ENCODE measurements at regions not wholly inside any gene's neighbourhood (a gene's known extent, or its start where the extent isn't known, plus 50 kb on each side); places are given as distances from the start of the nearest gene placed in this dataset.
"Not testable (repeated sequence)": the region's sequence is repeated elsewhere in the genome, so short reads cannot be mapped to it uniquely, and the experiment has no call there.

- Histone ChIP-seq H3K27me3 (ENCODE audit: control insufficient read depth in 2 of 2, insufficient read depth in 2 of 2, low read length in 2 of 2) (no peaks in the 10 kb centered on the region), H3K4me1 (replicated peaks in 1 of 2; ENCODE audit: control insufficient read depth in 2 of 2, insufficient read depth in 2 of 2, low read length in 2 of 2) (peaks cover 0 to 24% of the 10 kb centered on the region in 2 experiments; a peak in 2 of 5 replicates), H3K27ac (ENCODE audit: extremely low read depth, low read depth, low read length) (no peak overlapping the region), H3K4me2 (ENCODE audit: insufficient read depth, low read length) (no peak overlapping the region), H3K36me3 (ENCODE audit: control insufficient read depth, insufficient read depth, low read length) (no peaks in the 10 kb centered on the region), H4K20me1 (replicated peaks; ENCODE audit: control insufficient read depth, insufficient read depth, low read length) (no peaks in the 10 kb centered on the region), H3K79me2 (ENCODE audit: control insufficient read depth, insufficient read depth, low read length) (no peaks in the 10 kb centered on the region), H3K9me1 (ENCODE audit: control insufficient read depth, insufficient read depth, low read length) (no peaks in the 10 kb centered on the region), H3K4me3 (no peak overlapping the region), H2AFZ (ENCODE audit: low read depth, low read length) (0 out of 2 replicates have a peak overlapping the region, but pooled peaks have one; percentile 24), H3K9me3 (replicated peaks; ENCODE audit: control insufficient read depth, insufficient read depth, low read depth, low read length) (no peaks in the 10 kb centered on the region), H3K9ac (ENCODE audit: insufficient read depth in 1 of 2, low read depth in 2 of 2, low read length in 2 of 2) (no peak overlapping the region)
- TF ChIP-seq BRD4 (IDR thresholded peaks at IDR 0.05) (no peak), NR4A1 (CRISPR knock-in tag; IDR thresholded peaks at IDR 0.05) (no peak), NR4A1 (tag; IDR thresholded peaks at IDR 0.05) (no peak), PCBP2 (IDR thresholded peaks at IDR 0.05; ENCODE audit: low read depth, low read length, poor library complexity, severe bottlenecking) (peak; percentile 46), ZKSCAN1 (IDR thresholded peaks at IDR 0.05; ENCODE audit: low read depth, low read length) (no peak)
- TF ChIP-seq, protein P1, sequence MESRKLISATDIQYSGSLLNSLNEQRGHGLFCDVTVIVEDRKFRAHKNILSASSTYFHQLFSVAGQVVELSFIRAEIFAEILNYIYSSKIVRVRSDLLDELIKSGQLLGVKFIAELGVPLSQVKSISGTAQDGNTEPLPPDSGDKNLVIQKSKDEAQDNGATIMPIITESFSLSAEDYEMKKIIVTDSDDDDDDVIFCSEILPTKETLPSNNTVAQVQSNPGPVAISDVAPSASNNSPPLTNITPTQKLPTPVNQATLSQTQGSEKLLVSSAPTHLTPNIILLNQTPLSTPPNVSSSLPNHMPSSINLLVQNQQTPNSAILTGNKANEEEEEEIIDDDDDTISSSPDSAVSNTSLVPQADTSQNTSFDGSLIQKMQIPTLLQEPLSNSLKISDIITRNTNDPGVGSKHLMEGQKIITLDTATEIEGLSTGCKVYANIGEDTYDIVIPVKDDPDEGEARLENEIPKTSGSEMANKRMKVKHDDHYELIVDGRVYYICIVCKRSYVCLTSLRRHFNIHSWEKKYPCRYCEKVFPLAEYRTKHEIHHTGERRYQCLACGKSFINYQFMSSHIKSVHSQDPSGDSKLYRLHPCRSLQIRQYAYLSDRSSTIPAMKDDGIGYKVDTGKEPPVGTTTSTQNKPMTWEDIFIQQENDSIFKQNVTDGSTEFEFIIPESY (CRISPR knock-in tag; IDR thresholded peaks at IDR 0.05) = 0 out of 2 replicates have a peak, but pooled peaks have one; percentile 22
- TF ChIP-seq, protein P2, sequence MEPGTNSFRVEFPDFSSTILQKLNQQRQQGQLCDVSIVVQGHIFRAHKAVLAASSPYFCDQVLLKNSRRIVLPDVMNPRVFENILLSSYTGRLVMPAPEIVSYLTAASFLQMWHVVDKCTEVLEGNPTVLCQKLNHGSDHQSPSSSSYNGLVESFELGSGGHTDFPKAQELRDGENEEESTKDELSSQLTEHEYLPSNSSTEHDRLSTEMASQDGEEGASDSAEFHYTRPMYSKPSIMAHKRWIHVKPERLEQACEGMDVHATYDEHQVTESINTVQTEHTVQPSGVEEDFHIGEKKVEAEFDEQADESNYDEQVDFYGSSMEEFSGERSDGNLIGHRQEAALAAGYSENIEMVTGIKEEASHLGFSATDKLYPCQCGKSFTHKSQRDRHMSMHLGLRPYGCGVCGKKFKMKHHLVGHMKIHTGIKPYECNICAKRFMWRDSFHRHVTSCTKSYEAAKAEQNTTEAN (CRISPR knock-in tag; IDR thresholded peaks at IDR 0.05) = 0 out of 2 replicates have a peak, but pooled peaks have one; percentile 80
- intact Hi-C loops (cut with micrococcal nuclease) = no loop called here
- ChIA-PET CTCF (ENCODE audit: low intra/inter-chr PET ratio) (no interaction called here), POLR2A (no interaction called here)
- FAIRE-seq (no peak), ATAC-seq (peak; percentile 55; the same call in 2 of the 3 replicates), DNase-seq (ENCODE audit: extremely low read depth in 1 of 4, low spot score in 3 of 4) (no peak)
- WGBS (ENCODE audit: insufficient coverage, low coverage, missing lambda C conversion rate) = 70% methylated on average over 11 of the region's 47 CpGs
- in situ Hi-C loops (cut with MboI) = no loop called here
- BruUV-seq (replicated peaks) = no TSS peak
These were observed 52.2 kb downstream of the CALML3 start for GRCh38 chr10:5576780-5577624.

DNA sequence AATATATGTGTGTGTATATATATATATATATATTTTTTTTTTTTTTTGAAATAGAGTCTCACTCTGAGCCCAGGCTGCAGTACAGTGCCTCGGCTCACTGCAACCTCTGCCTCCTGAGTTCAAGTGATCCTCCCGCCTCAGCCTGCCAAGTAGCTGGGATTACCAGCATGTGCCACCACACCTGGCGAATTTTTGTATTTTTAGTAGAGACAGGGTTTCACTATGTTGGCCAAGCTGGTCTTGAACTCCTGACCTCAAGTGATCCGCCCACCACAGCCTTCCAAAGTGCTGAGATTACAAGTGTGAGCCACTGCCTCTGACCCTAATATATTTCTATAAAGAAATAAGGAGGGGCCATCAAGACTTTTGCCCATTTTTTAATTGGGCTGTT is 55.3 kb downstream of the CALML3 start:
- H3K9me3 ChIP-seq (replicated peaks; ENCODE audit: control insufficient read depth, insufficient read depth, low read depth, low read length); H3K4me3 ChIP-seq; H3K4me2 ChIP-seq (ENCODE audit: insufficient read depth, low read length); FAIRE-seq; BruUV-seq (replicated peaks); DNase-seq (ENCODE audit: extremely low read depth in 1 of 4, low spot score in 3 of 4); H3K27ac ChIP-seq (ENCODE audit: extremely low read depth, low read depth, low read length); H3K27me3 ChIP-seq (ENCODE audit: control insufficient read depth in 2 of 2, insufficient read depth in 2 of 2, low read length in 2 of 2); ATAC-seq; H3K9ac ChIP-seq (ENCODE audit: insufficient read depth in 1 of 2, low read depth in 2 of 2, low read length in 2 of 2); H3K9me1 ChIP-seq (ENCODE audit: control insufficient read depth, insufficient read depth, low read length); H4K20me1 ChIP-seq (replicated peaks; ENCODE audit: control insufficient read depth, insufficient read depth, low read length); H3K79me2 ChIP-seq (ENCODE audit: control insufficient read depth, insufficient read depth, low read length); H2AFZ ChIP-seq (ENCODE audit: low read depth, low read length); CTCF ChIA-PET (ENCODE audit: low intra/inter-chr PET ratio); H3K36me3 ChIP-seq (ENCODE audit: control insufficient read depth, insufficient read depth, low read length); intact Hi-C loops (cut with micrococcal nuclease); in situ Hi-C loops (cut with MboI): not testable (repeated sequence)
- peaks cover 5 to 19% of the 10 kb centered on the region in 2 experiments; a peak in 3 of 5 replicates for H3K4me1 ChIP-seq (replicated peaks in 1 of 2; ENCODE audit: control insufficient read depth in 2 of 2, insufficient read depth in 2 of 2, low read length in 2 of 2)
- WGBS (ENCODE audit: insufficient coverage, low coverage, missing lambda C conversion rate) = 55% methylated on average over 4 of the region's 4 CpGs
- POLR2A ChIA-PET = interaction anchor here (0.6 to 1.1 kb wide), 4 partner anchors 17 to 102 kb away, joined by 3 to 4 read pairs (median 3); no protein-coding TSS in a partner anchor

Measured in K562 (cell line).